GM21423 (cell line): ENCODE measurements at regions not wholly inside any gene's neighbourhood (a gene's known extent, or its start where the extent isn't known, plus 50 kb on each side); places are given as distances from the start of the nearest gene placed in this dataset.
"Not testable (repeated sequence)": the region's sequence is repeated elsewhere in the genome, so short reads cannot be mapped to it uniquely, and the experiment has no call there.

Source experiments
- ATAC-seq: cut with Tn5 transposase; IDR thresholded peaks from one replicate; pipeline ENCODE4 v1.9.1; 2021; ENCODE audit warnings: mild to moderate bottlenecking, moderate library complexity; ENCODE audit not compliant: unreplicated experiment

DNA sequence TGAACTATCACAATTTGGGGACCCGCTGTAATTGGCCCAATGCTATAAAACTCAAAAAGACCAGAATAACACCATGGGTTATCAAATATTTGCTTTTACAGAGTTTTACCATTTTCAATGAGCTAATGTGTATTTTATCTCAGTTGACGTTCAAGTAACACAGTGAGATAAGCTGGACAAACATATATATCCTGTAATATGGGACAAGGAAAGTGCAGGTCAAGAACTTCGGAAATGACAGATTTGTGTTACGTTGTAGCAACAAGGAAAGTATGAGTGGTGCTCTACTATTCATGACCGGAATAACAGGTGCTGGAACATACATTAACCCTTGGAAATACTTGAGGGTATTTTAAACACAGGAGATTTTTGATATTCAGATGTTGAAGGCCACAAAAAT is 566.4 kb upstream of the FLRT2 start:
- no peak for ATAC-seq

DNA sequence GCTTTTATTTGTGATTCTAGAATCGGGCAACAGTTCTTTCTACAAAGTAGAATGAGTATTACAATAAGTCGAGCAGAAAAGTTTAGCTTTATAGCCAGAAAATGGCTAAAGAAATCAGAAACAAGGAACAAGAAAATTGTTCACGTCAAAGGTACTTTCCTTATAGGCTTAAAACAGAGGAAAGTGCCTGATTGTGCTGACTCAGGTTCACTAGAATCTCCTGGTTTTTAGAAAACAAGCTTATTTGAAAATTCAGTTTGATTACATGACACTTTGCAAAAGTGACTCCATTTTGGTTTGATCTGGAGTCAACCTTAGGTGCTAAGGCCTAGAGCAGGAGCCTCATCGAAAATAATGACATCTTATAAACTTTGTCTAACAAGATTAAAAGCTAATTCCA is 564.7 kb upstream of the FLRT2 start:
- no peak for ATAC-seq

DNA sequence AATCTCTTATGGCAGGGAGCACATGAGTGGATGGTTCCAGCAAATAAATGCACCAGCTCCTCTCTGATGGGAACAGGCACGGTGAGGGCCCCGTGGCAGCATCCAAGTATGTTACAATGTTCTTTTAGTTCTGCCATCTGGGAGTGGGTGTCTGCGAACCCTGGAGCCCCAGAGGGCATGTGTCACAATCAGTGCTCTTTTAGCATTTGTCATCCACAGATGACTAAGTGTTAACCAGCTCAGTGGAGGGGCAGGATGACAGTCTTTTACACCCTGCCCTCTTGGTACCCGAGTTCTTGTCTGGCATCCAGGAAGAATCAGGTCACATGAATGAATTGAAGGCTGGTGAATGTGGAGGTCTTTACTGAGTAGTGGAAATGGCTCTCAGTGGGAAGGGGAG is 560.4 kb upstream of the FLRT2 start:
- no peak for ATAC-seq

DNA sequence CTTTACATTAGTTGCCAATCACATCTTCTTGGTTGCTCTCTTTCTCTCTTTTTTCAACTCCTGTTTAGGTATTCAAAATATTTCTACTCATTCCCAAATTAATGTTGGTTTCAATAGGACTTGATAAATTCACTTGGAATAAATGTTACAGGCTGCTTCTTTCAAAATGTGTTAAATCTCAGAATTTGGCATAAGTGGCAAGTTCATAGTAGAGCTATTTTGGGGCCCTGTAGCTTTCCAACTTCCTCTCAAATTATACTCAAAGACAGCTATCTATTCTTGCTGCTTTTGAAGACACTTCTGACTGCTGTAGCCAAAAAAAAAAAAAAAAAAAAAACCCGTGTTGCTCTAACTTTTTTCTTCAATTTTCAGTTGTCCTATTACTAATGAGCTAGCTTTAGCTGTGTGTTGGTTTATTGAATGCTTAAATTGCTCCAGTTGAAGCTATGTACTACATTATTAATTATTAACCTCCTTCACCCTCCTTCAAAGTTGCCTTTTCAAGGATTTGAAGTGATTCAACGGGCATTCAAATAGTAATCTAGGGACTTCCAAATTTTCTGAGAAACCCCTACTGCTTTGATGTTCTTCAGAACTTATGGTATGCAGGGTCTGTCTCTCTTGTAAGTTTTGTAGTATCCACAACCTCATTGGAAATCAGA is 554.6 kb upstream of the FLRT2 start:
- no peak for ATAC-seq

DNA sequence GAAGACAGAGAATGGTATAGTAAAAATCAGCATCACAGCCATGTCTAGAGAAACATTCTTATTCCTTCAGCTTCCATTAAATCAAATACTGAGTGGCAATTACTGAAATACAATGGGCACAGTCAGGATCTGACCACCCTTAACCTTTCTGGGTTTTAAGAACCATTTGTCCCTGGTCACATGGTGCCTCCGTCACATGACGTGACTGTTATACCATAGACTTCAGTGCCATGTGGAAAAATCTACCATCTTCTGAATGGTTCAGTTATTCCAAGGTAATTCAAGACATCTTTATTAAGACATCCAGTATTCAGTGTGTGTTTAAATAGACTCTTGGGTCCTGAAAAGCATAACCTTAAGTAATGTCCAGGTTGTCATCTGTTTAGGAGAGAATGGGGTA is 553.1 kb upstream of the FLRT2 start:
- no peak for ATAC-seq

DNA sequence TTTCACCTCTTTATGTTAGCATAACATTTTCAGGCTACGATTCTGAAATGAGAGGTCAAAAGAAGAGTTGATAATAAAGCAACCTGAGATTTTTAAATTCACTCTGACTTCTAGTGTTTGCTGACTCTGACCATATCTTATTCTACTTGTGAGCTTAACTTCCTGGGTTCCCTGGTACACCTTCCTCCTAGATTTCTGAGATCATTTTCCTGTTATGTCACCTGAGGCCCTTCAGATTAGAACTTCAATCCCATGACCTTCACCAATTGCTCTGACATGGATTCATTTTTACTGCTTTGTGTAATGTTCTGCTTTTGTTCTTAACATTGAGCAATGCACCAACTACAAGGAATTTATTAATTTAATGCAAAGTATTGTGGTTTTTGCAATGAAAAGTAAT is 542.9 kb upstream of the FLRT2 start:
- no peak for ATAC-seq

DNA sequence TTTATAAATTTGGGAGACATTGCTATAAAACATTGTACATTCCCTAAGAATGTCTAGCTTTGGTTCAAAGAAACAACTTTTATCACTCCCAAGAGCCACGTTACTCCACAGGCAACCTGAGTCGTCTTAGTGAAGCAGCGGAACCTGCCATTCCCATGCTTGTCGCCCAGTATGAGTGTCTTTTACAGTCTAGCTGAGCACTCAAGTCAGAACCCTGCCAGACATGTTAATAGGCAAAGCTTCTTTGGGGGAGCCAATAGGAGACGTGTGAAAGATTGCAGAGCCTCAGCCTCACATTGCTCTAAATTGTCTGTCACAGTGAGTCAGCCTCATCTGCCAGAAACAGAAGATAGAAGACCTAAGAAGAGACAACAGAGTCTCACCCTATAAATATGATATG is 541.6 kb upstream of the FLRT2 start:
- ATAC-seq, result no peak

DNA sequence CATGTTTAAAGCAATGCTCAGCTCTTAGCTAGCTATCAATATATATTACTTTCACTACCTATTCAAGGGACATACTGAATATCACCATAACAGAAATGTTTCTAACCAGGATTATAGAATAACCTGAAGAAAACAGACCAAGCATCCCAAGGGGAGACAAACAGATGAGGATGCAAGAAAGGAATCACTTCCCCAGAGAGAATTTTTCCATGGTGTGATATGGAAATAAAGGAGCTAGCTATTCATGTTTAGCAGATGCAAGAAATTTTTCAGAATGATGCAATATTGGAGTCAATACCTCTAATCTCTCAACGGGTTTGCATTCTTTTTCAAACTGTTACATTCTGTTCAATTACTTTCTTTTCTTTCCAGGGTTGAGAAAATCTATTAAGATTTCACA is 538.9 kb upstream of the FLRT2 start:
- no peak for ATAC-seq

DNA sequence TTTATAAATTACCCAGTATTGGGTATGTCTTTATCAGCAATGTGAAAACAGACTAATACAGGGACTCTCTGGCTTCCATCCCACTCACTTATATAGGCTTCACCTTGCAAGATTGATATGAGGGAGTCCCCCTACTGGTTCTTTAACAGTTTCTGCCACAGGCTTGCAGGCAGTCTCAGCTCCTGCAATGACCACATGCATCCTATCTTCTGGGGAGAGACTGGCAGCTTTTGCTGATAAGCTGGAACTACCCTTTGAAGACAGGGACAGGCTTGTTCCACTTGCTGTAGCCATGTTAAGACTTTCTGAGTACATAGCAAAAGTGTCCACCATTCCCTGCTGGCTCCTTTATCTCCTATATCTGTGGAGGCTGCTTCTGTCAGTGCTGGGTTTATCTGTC is 531.7 kb upstream of the FLRT2 start:
- no peak for ATAC-seq

DNA sequence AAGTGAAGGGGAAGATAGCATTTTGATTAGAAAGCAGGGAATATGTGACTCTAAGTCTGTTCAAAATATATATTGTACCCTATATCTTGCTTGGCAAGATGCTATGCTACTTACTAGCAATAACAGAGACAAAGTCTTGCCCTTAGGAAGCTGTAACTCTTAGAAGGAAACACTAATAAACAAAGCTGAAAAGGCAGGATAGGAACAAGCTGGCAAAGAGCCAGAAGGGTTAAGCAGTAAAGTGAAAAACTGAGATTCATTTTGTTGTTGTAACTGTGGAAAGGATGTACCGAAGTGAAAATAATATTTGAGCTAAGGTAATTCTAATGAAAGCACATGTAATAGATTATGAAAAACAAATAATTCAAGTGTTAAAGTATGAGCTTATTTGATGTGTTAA is 527.1 kb upstream of the FLRT2 start:
- no peak for ATAC-seq

DNA sequence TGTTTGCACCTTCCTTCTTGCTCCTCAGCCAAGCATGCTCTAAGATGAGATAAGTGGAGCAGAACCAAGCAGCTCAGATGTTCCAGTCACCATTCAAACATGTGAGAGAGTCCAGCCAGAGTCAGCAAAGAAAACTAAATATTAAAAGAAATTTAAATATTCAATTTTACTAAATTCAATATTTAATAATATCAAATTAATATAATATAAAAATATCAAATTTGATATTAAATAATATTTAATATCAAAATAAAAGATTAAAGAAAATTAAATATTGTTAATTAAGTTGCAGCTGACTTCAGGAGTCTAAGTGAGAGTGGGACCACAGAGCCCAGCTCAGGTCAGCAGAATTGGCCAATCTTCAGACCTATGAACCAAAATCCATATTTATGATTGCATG is 526.1 kb upstream of the FLRT2 start:
- no peak for ATAC-seq

DNA sequence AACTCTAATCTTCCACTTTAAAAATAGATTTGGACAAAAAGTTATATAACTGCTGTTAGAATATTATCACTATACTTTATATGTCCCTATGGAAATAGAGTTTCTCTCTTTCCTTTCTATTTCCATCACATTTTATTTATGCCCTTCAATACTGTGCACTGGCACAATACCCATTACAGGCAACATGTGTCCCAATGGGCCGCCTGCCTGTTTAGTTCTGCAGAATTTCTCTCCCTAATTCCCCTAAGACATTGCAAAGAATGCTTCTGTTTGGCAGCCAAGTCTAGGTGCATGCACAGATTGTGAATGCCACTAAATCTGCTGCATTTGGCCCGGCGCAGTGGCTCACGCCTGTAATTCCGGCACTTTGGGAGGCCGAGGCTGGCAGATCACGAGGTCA is 520.4 kb upstream of the FLRT2 start:
- no peak for ATAC-seq

DNA sequence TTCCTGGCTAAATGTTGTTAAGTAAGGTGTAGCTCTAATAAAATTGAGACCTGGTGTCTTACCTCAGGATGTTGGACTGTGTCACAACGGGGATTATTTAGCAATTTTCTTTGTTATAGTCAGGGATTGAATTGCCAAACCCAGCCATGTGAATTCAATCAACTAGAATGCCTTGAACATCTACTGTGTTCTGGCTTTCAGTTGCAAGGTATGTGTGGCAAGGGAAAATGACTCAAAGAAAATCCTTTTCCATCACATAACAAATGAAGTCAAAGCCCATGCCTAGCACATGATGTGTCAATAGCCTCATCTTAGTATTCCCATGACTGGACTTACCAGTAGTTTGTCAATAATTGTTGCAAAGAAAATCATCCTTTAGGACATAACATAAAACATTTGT is 519.8 kb upstream of the FLRT2 start:
- no peak for ATAC-seq

DNA sequence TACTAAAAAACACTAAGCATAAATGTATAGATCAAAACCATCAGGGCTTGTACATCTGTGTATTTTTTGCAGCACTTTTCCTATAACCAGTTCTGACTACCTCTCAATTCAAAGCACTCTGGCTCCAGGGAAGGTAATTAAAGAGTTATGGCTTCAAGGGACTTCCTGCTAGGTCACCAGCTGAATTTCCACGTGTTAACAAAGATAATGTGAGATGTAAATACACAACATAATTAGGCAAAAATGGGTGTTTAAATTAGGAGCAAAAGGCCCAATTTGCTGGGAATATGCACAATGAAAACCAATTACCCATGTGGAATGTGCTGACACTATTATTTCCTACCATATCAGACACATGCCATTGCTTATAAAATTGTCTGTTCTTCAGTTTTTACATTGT is 513.4 kb upstream of the FLRT2 start:
- no peak for ATAC-seq

DNA sequence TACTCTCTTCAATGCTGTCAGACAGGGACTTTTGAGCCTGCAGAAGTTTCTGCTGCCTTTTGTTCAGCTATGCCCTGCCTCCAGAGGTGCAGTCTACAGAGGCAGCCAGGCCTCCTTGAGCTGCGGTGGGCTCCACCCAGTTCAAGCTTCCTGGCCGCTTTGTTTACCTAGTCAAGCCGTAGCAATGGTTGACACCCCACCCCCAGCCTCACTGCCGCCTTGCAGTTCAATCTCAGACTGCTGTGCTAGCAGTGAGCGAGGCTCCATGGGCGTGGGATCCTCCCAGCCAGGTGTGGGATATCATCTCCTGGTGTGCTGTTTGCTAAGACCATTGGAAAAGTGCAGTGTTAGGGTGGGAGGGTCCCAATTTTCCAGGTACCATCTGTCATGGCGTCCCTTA is 506.1 kb upstream of the FLRT2 start:
- ATAC-seq, result not testable (repeated sequence)

DNA sequence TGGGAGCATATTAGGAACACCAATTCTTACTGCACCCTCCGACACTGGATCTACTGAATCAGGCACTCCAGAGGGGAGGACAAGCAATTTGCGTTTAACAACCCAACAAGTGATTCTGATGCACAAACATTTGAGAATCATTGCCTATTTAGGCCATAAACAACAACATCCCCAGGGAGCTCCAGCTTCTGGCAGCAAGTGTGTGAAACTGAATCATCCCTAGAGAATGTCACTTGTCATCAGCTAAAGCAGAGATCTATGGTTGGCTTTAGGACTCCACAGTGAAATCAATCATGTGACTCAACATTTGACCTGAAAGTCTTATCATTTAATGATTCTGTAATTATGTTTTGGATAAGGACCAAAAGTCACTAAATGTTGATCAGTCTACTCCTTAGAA is 505.0 kb upstream of the FLRT2 start:
- no peak for ATAC-seq

DNA sequence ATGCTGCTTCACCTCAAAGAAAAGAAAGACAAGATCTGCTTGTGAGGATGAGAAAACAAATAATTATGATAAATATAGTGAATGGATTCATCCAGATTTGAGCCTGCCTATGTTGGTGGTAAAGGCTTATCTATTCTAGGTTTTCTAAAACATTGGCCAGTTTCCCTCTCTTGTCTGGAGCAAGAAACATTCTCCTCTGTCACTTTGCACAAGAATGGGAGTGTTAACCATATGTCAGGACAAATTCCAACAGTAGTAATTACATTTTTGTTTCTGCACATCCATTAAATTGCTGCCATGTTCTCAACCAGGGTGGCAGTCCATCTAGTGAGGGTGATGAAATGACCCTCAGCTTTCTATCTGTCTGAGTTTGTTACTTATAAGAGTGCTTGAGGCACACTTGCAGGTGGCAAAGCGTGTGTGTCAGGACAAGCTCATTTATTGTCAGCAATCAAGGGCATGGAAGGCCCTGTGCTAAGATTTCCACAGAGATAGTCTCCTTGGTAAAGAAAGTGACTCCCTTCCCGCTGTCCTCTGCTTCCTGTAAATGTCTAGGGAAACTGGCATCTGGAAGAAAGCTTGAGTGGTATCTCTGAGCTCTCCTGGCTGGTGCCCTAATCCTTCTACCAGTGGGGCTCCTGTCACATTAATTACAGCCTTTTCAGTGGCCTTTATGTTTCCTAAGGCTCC is 502.1 kb upstream of the FLRT2 start:
- no peak for ATAC-seq

DNA sequence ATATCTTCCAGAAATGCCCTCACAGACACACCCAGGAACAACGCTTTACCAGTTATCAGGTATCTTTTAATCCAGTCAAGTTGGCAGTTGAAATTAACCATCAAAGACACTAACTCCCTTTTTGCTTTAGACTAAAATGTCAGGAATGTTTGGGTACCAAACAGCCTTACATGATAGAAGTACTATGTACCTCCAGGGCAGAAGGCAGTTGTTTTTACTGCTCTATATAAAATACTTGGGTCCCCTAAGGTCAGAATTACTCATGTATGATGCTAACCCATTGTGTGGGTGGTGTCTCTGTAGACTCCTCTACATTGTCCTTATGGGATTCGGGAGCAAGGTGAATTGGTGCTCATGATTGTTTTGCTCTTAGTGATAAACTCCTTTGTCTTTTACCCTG is 492.5 kb upstream of the FLRT2 start:
- ATAC-seq, result no peak

DNA sequence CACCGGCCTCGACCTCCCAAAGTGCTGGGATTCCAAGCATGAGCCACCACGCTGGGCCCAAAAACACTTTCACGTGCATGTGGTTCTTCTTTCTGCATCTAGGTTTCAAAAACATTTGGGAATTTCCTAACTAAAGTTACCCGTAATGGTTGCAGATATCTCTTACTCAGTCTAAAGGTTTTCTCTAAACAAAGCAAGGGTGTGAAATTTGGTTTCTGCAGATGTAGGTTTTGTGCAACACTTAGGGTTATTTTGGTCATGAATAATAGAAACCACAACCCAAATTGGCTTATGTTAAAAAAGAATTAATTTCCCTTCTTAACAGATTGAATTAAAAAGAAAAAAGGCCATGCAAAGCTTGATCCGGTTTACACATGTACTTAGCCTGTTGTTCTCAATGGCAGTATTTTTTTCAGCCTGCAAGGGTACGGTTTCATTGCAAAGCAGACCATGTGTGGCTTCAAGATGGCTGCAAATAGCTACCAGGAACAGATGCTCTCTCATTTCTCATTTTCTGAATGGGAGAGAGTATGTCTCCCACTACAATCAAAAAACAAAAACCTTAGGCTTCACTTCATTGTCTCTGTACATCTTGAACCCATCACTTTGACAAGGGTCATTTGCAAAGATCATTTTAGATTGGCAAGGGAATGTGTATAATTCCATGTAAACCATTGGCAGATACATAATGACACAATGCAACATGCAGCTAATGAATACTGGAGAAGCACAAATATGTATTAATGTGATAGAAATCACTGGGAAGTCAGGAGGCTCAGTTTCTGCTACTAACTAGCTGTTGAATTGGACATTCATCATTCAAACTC is 491.2 kb upstream of the FLRT2 start:
- ATAC-seq, result no peak

DNA sequence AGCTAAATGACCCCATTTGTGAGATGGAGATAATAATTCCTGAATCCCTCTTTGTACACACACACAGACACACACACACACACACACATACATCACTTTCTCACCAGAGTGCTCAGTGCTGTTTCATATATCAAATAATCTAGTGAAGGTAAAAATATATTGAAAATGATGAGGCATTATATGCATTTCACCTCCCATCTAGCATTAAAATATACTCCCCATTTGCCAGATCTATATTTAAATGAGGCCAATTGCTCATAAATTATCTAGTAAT is 490.7 kb upstream of the FLRT2 start:
- ATAC-seq, result no peak

DNA sequence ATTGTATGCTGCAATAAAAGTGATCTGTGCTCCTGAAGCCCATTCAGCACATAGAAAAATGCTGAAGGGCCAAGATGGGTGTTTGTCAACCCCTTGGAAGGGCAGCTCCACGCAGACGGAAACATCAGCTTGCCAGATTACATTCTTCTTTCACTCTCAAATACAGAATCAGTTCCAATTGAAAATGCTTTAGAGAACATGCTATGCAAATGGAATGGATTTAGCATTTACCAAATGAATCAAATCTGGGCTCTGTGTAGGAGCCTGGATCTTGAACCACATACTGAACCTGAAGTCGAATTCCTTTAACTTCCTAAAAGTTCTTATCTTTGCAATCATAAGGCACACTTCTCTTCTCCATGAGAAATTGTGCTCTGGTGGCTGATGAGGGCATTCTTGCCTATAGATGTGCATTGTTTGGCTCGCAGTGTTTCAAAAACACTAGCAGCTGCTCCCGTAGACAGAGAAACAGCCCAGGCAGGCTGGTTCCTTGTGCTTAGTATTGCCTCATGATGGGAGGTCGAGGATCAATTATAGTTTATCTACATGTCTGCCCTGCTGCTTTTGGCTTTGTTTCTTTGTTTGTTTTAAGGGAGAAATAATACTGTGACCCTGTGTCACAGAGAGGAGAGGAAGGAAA is 489.8 kb upstream of the FLRT2 start:
- ATAC-seq, result no peak

DNA sequence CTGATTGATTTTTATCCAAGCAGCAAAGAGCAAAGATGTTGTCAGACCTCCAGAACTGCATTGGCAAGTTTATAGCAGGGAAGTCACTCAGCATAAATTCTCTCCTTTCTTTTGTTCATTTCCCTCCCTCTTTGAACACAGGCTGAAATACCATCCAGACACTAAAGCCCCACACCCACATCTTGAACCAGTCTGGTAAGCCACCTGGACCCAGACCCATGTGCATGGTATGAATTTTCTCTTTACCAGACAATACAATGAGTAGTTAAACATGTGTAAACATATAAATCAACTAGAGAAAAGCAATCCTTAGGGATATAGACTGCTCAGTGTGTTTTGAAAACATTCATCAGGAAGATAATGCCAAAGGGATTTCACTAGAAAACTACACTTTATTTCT is 488.3 kb upstream of the FLRT2 start:
- ATAC-seq, result no peak
